ENCODE measurements at regions not wholly inside any gene's neighbourhood (a gene's known extent, or its start where the extent isn't known, plus 50 kb on each side); places are given as distances from the start of the nearest gene placed in this dataset.

- Mint-ChIP-seq H3K9me3 (ENCODE audit: low read depth) (peaks cover 13% of the 10 kb centered on the region), H3K27me3 (ENCODE audit: low read depth) (no peaks in the 10 kb centered on the region), H3K4me3 (ENCODE audit: unreplicated experiment) (no peak overlapping the region), H3K27ac (ENCODE audit: unreplicated experiment) (no peak overlapping the region), H3K4me1 (ENCODE audit: low read depth) (no peaks in the 10 kb centered on the region), H3K36me3 (ENCODE audit: low read depth) (peaks cover 2% of the 10 kb centered on the region)
- no peak for TF ChIP-seq CTCF (IDR thresholded peaks at IDR 0.05)
- no peak for DNase-seq (ENCODE audit: low spot score)
Observed at GRCh38 chr3:174681784-174682183, 177.3 kb upstream of the NAALADL2 start.

GRCh38 chr3:174685796-174686195 lies 173.3 kb upstream of the NAALADL2 start:
- DNase-seq (ENCODE audit: low spot score) = no peak
- no peak for TF ChIP-seq CTCF (IDR thresholded peaks at IDR 0.05)
- no peaks in the 10 kb centered on the region for H3K4me1 Mint-ChIP-seq (ENCODE audit: low read depth)
- no peaks in the 10 kb centered on the region for H3K27me3 Mint-ChIP-seq (ENCODE audit: low read depth)
- H3K36me3 Mint-ChIP-seq (ENCODE audit: low read depth) = peaks cover 2% of the 10 kb centered on the region
- no peak overlapping the region for H3K27ac Mint-ChIP-seq (ENCODE audit: unreplicated experiment)
- peaks cover 9% of the 10 kb centered on the region for H3K9me3 Mint-ChIP-seq (ENCODE audit: low read depth)
- no peak overlapping the region for H3K4me3 Mint-ChIP-seq (ENCODE audit: unreplicated experiment)

- Mint-ChIP-seq H3K4me1 (ENCODE audit: low read depth) (no peaks in the 10 kb centered on the region), H3K27me3 (ENCODE audit: low read depth) (no peaks in the 10 kb centered on the region), H3K36me3 (ENCODE audit: low read depth) (no peaks in the 10 kb centered on the region), H3K27ac (ENCODE audit: unreplicated experiment) (no peak overlapping the region), H3K4me3 (ENCODE audit: unreplicated experiment) (no peak overlapping the region), H3K9me3 (ENCODE audit: low read depth) (peaks cover 5% of the 10 kb centered on the region)
- no peak for TF ChIP-seq CTCF (IDR thresholded peaks at IDR 0.05)
- DNase-seq (ENCODE audit: low spot score) = no peak
Observed at GRCh38 chr3:174697310-174697709, 161.8 kb upstream of the NAALADL2 start.

- H3K27ac Mint-ChIP-seq (ENCODE audit: unreplicated experiment) = no peak overlapping the region
- no peak for TF ChIP-seq CTCF (IDR thresholded peaks at IDR 0.05)
- H3K9me3 Mint-ChIP-seq (ENCODE audit: low read depth) = no peaks in the 10 kb centered on the region
- no peak overlapping the region for H3K4me3 Mint-ChIP-seq (ENCODE audit: unreplicated experiment)
- DNase-seq (ENCODE audit: low spot score) = no peak
- no peaks in the 10 kb centered on the region for H3K27me3 Mint-ChIP-seq (ENCODE audit: low read depth)
- no peaks in the 10 kb centered on the region for H3K36me3 Mint-ChIP-seq (ENCODE audit: low read depth)
- no peaks in the 10 kb centered on the region for H3K4me1 Mint-ChIP-seq (ENCODE audit: low read depth)
Observed at GRCh38 chr3:174700736-174701135, 158.4 kb upstream of the NAALADL2 start.

- Mint-ChIP-seq H3K4me3 (ENCODE audit: unreplicated experiment) (no peak overlapping the region), H3K4me1 (ENCODE audit: low read depth) (no peaks in the 10 kb centered on the region), H3K36me3 (ENCODE audit: low read depth) (peaks cover 2% of the 10 kb centered on the region), H3K27me3 (ENCODE audit: low read depth) (no peaks in the 10 kb centered on the region), H3K27ac (ENCODE audit: unreplicated experiment) (no peak overlapping the region), H3K9me3 (ENCODE audit: low read depth) (peaks cover 5% of the 10 kb centered on the region)
- DNase-seq (ENCODE audit: low spot score) = no peak
- TF ChIP-seq CTCF (IDR thresholded peaks at IDR 0.05) = no peak
Observed at GRCh38 chr3:174710612-174711011, 148.5 kb upstream of the NAALADL2 start.

Measured in chondrocyte (in vitro differentiated cells).